ENCODE measurements at regions not wholly inside any gene's neighbourhood (a gene's known extent, or its start where the extent isn't known, plus 50 kb on each side); places are given as distances from the start of the nearest gene placed in this dataset.

GRCh38 chr5:117333011-117333410, 758.4 kb upstream of the SEMA6A start (continued):
- no peak for TF ChIP-seq HDGF (IDR thresholded peaks at IDR 0.05)
- TF ChIP-seq EED (IDR thresholded peaks at IDR 0.05; ENCODE audit: low read depth), result no peak
- TF ChIP-seq ZNF622 (IDR thresholded peaks at IDR 0.05), result no peak
- TF ChIP-seq USF2 (IDR thresholded peaks at IDR 0.05; ENCODE audit: borderline replicate concordance, low read depth, low read length), result no peak
- TF ChIP-seq POLR2AphosphoS5 (IDR thresholded peaks at IDR 0.05; ENCODE audit: low read length), result no peak

- Histone ChIP-seq H2AFZ (ENCODE audit: control insufficient read depth, low read depth, low read length) (no peak overlapping the region), H3K4me2 (ENCODE audit: control insufficient read depth, insufficient read depth) (no peak overlapping the region), H3K9ac (ENCODE audit: control insufficient read depth, insufficient read depth, low read length) (no peak overlapping the region), H3K4me3 (no peak overlapping the region), H3K9me3 (replicated peaks; ENCODE audit: control insufficient read depth, insufficient read depth, low read length) (no peaks in the 10 kb centered on the region), H3K27me3 (replicated peaks in 1 of 2; ENCODE audit: control insufficient read depth in 2 of 2, insufficient read depth in 2 of 2, low read length in 1 of 2) (no peaks in the 10 kb centered on the region), H3K27ac (ENCODE audit: control insufficient read depth, insufficient read depth) (no peak overlapping the region), H3K79me2 (ENCODE audit: control insufficient read depth, insufficient read depth, low read length) (no peaks in the 10 kb centered on the region), H3K4me1 (ENCODE audit: control insufficient read depth, insufficient read depth, low read length) (no peaks in the 10 kb centered on the region), H3K36me3 (ENCODE audit: control insufficient read depth in 2 of 2, insufficient read depth in 2 of 2, low read length in 1 of 2) (no peaks in the 10 kb centered on the region), H4K20me1 (ENCODE audit: control insufficient read depth, insufficient read depth) (no peaks in the 10 kb centered on the region)
- no peak for DNase-seq (ENCODE audit: low read depth, low spot score)
- ChIA-PET RAD21 (ENCODE audit: unreplicated experiment) (no interaction called here), POLR2A (no interaction called here), SMC1A (ENCODE audit: uncharacterized antibody, unreplicated experiment) (no interaction called here), CTCF (no interaction called here)
- FAIRE-seq, result no peak
- ATAC-seq, result no peak
- WGBS (ENCODE audit: insufficient coverage, insufficient replicate concordance, low lambda C conversion rate, missing lambda C conversion rate), result 57% methylated on average over 1 of the region's 1 CpG
- in situ Hi-C loops (cut with MboI), result no loop called here
- no TSS peak for BruUV-seq (replicated peaks)
- TF ChIP-seq MLLT1 (IDR thresholded peaks at IDR 0.05) (no peak), CHD4 (IDR thresholded peaks at IDR 0.05) (no peak), ZNF274 (IDR thresholded peaks at IDR 0.05; ENCODE audit: insufficient read depth, insufficient read length) (no peak), STAT1 (conservative IDR thresholded peaks at IDR 0.05) (no peak), CUX1 (IDR thresholded peaks at IDR 0.05; ENCODE audit: insufficient replicate concordance, low read depth, low read length) (no peak), USF1 (IDR thresholded peaks at IDR 0.05; ENCODE audit: borderline replicate concordance, extremely low read length, insufficient read depth, low read depth, low read length) (no peak), PAX8 (IDR thresholded peaks at IDR 0.05) (no peak), NFIC (IDR thresholded peaks at IDR 0.05; ENCODE audit: low read depth, low read length) (no peak), ESRRA (IDR thresholded peaks at IDR 0.05; ENCODE audit: low read length) (no peak), IRF3 (IDR thresholded peaks at IDR 0.05) (no peak)
- intact Hi-C loops (cut with micrococcal nuclease; ENCODE audit: unreplicated experiment), result no loop called here
Observed at GRCh38 chr5:117332341-117332740, 757.7 kb upstream of the SEMA6A start.

Data from GM12878 (cell line).